Neural crest cell (in vitro differentiated cells): ENCODE measurements at regions not wholly inside any gene's neighbourhood (a gene's known extent, or its start where the extent isn't known, plus 50 kb on each side); places are given as distances from the start of the nearest gene placed in this dataset.

ENCODE experiments used
- DNase-seq: peaks from one replicate; pipeline ENCODE4 v3.0.0; 2021; ENCODE audit warnings: low read depth, mixed read lengths, low spot score
- H3K27ac Mint-ChIP-seq: one replicate; pipeline ENCODE4 v1.8.0; 2021; ENCODE audit warnings: mild to moderate bottlenecking, mixed read lengths; ENCODE audit not compliant: unreplicated experiment
- H3K27me3 Mint-ChIP-seq: 2 replicates; pipeline ENCODE4 v1.8.0; 2021; ENCODE audit warnings: low read depth, mild to moderate bottlenecking, mixed read lengths
- H3K36me3 Mint-ChIP-seq: 2 replicates; pipeline ENCODE4 v1.8.0; 2021; ENCODE audit warnings: low read depth, mild to moderate bottlenecking, mixed read lengths
- H3K4me1 Mint-ChIP-seq: 2 replicates; pipeline ENCODE4 v1.8.0; 2021; ENCODE audit warnings: mixed read lengths
- H3K4me3 Mint-ChIP-seq: one replicate; pipeline ENCODE4 v1.8.0; 2021; ENCODE audit warnings: mild to moderate bottlenecking, mixed read lengths
- H3K9me3 Mint-ChIP-seq: 2 replicates; pipeline ENCODE4 v1.8.0; 2021; ENCODE audit warnings: mixed read lengths
- CTCF ChIP-seq: fragments of 200-600 bp; sonication (generic); conservative IDR thresholded peaks from 2 replicates; pipeline ENCODE4 v1.5.0; 2021; ENCODE audit warnings: antibody characterized with exemption, mild to moderate bottlenecking

GRCh38 chr20:40196846-40197436, 492.1 kb downstream of the MAFB start:
- no peak overlapping the region for H3K4me3 Mint-ChIP-seq
- H3K4me1 Mint-ChIP-seq = no peaks in the 10 kb centered on the region
- no peaks in the 10 kb centered on the region for H3K9me3 Mint-ChIP-seq
- H3K27me3 Mint-ChIP-seq = peaks cover under 1% of the 10 kb centered on the region
- H3K36me3 Mint-ChIP-seq = no peaks in the 10 kb centered on the region
- TF ChIP-seq CTCF = no peak
- DNase-seq = no peak
- H3K27ac Mint-ChIP-seq = no peak overlapping the region

- H3K4me3 Mint-ChIP-seq = no peak overlapping the region
- no peak for DNase-seq
- TF ChIP-seq CTCF = no peak
- no peaks in the 10 kb centered on the region for H3K36me3 Mint-ChIP-seq
- H3K27me3 Mint-ChIP-seq = no peaks in the 10 kb centered on the region
- no peaks in the 10 kb centered on the region for H3K4me1 Mint-ChIP-seq
- H3K27ac Mint-ChIP-seq = no peak overlapping the region
- no peaks in the 10 kb centered on the region for H3K9me3 Mint-ChIP-seq
These were observed 493.3 kb downstream of the MAFB start for GRCh38 chr20:40195742-40196141.

- no peaks in the 10 kb centered on the region for H3K27me3 Mint-ChIP-seq
- no peak for TF ChIP-seq CTCF
- no peaks in the 10 kb centered on the region for H3K4me1 Mint-ChIP-seq
- H3K4me3 Mint-ChIP-seq = no peak overlapping the region
- no peaks in the 10 kb centered on the region for H3K9me3 Mint-ChIP-seq
- H3K27ac Mint-ChIP-seq = no peak overlapping the region
- no peak for DNase-seq
- H3K36me3 Mint-ChIP-seq = no peaks in the 10 kb centered on the region
These were observed 496.5 kb downstream of the MAFB start for GRCh38 chr20:40192529-40192928.

GRCh38 chr20:40192081-40192480, 497.0 kb downstream of the MAFB start:
- Mint-ChIP-seq H3K4me3 (no peak overlapping the region), H3K9me3 (no peaks in the 10 kb centered on the region), H3K27me3 (no peaks in the 10 kb centered on the region), H3K36me3 (no peaks in the 10 kb centered on the region), H3K27ac (no peak overlapping the region), H3K4me1 (no peaks in the 10 kb centered on the region)
- TF ChIP-seq CTCF = no peak
- no peak for DNase-seq

GRCh38 chr20:40191573-40191972, 497.5 kb downstream of the MAFB start:
- Mint-ChIP-seq H3K9me3 (no peaks in the 10 kb centered on the region), H3K27me3 (no peaks in the 10 kb centered on the region), H3K4me3 (no peak overlapping the region), H3K4me1 (no peaks in the 10 kb centered on the region), H3K36me3 (no peaks in the 10 kb centered on the region), H3K27ac (no peak overlapping the region)
- DNase-seq = no peak
- TF ChIP-seq CTCF = no peak
